GM19238 (cell line): ENCODE measurements at regions not wholly inside any gene's neighbourhood (a gene's known extent, or its start where the extent isn't known, plus 50 kb on each side); places are given as distances from the start of the nearest gene placed in this dataset.
"Not testable (repeated sequence)": the region's sequence is repeated elsewhere in the genome, so short reads cannot be mapped to it uniquely, and the experiment has no call there.

Source experiments
- DNase-seq: peaks from one replicate; pipeline ENCODE4 v3.0.0; 2011; ENCODE audit warnings: low spot score; ENCODE audit not compliant: insufficient read length

DNA sequence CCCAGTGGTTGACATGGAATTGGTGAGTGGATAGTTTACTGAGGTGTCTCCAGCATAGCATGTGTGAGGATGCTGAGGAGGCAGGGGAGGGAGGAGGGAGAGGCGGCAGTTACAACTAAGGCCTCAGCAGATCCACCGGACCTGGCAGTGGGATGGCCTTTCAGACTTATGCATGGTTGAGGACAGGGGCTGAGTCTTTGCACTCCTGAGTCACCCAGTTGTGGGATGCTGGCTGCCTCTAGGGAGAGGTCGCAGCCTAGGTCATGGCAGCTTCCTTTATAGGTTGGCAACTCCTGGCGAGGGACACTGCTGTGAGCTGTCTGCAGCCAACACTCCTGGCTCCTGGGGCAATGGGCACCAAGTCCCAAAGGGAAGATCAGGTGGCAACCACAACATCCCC lies 380.3 kb downstream of the PREX1 start:
- no peak for DNase-seq

DNA sequence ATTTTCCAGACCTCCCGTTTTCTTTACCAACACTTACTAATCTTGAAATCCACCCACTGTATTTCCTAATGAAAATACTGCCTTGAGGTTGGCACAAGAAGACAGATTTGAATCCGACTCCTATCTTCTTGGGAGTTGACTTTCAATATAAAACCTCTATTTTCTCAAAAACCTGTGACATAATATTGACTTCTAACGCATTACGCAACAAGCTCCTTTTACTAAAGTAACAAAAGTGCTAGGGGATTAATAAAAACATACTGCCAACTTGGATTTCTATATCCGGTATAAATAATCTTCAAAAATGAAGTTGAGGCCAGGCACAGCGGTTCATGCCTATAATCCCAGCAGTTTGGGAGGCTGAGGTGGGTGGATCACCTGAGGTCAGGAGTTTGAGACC lies 382.0 kb downstream of the PREX1 start:
- DNase-seq: no peak

DNA sequence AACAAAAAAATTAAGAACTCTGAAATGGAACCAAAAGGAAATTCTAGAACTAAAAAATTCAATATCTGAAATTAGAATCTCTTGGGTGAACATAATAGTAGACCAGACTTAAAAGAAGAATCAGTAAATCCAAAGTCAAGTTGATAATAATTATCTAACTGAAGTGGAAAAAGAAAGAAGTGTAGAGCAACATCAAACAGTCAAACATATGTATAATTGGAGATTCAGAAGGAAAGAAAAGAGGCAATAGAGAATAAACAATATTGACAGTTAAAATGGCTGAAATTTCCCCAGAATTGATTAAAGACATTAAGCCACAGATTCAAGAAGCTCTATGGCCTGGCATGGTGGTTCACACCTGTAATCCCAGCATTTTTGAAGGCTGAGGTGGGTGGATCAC lies 383.6 kb downstream of the PREX1 start:
- DNase-seq: no peak

DNA sequence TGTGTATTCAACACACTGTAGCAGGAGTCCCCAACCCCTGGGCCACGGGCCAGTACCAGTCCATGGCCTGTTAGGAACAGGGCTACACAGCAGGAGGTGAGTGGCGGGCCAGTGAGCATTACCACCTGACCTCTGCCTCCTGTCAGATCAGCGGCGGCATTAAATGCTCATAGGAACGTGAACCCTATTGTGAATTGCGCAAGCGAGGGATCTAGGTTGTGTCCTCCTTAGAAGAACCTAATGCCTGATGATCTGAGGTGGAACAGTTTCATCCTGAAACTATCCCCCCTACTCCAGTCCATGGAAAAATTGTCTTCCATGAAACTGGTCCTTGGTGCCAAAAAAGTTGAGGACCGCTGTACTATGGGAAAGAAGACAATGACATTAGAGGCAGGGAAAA lies 386.9 kb downstream of the PREX1 start:
- no peak for DNase-seq

DNA sequence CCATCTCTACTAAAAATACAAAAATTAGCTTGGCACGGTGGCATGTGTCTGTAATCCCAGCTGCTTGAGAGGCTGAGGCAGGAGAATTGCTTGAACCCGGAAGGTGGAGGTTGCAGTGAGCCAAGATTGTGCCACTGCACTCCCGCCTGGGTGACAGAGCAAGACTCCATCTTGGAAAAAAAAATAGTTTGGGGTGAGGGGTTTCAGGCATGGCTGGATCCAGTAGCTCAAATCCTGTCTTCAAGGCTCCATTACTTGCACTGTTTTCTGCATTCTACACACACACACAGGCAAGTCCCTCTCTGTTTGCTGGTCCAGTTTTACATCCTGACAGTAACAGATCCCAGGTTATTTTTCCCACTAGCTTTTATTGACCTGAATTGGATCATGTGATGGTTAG lies 387.5 kb downstream of the PREX1 start:
- DNase-seq: not testable (repeated sequence)

DNA sequence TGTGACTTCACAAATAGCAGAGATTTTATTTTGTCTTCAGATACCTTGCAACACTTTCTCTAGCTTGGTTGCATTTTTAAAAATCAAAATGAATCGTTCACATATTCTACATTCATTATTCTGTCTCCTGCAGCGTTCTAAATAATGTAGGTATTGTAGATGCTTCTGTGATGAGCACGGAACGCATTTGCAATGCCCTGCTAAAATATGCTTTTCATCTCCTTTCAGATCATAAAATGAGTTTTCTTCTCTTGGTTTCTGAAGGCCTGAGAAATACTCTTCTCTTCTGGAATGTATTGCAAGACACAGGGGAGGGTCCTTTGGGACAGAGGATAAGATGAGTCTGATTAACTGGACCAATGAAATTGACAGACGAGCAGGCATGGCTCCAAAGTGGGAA lies 390.7 kb downstream of the PREX1 start:
- DNase-seq: no peak

DNA sequence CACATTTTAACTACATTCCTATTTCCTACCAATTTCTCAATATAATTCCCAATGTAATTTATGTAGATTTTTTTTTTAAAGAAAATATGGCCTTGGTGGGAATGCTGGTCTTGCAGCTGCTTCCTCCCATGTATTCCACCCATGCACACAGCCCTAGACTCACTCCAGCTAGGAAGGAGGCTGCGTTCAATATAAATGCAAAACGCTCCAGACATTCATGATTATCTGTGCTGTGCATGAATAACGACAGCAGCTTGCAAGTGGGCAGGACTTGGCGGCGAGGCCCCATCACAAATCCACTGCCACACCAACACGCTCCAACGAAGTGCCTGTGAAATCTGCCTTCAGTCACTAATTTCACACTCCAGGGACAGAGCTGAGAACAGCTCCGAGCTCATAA lies 391.2 kb downstream of the PREX1 start:
- not testable (repeated sequence) for DNase-seq

DNA sequence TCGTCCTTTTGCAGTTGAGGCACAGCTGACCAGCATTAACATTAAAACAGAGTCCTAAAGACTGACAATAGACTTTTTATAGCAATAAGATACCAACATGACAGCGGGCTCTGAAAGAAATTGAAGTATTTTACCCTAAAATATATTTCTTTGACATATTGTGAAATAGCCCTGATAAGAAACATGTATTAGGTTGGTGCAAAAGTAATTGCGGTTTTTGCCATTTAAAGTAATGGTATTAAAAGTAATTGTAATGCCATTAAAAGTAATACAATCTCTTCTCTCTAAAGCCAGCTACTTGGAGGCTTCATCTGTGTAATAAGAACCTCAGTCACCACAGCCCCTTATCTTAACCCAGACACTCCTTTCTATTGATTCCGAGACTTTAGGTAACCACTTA lies 394.6 kb downstream of the PREX1 start:
- DNase-seq: no peak

DNA sequence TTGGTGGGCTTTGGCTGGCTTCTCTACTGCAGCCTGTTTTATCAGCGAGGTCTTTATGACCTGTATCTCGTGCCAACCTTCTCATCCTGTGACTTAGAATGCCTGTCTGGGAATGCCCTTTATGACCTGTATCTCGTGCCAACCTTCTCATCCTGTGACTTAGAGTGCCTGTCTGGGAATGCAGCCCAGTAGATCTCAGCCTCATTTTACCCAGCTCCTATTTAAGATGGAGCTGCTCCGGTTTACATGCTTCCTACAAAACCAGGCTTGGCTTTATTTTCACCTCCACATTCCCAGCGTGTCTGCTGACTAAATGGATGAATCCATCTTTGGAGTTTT lies 395.3 kb downstream of the PREX1 start:
- no peak for DNase-seq

DNA sequence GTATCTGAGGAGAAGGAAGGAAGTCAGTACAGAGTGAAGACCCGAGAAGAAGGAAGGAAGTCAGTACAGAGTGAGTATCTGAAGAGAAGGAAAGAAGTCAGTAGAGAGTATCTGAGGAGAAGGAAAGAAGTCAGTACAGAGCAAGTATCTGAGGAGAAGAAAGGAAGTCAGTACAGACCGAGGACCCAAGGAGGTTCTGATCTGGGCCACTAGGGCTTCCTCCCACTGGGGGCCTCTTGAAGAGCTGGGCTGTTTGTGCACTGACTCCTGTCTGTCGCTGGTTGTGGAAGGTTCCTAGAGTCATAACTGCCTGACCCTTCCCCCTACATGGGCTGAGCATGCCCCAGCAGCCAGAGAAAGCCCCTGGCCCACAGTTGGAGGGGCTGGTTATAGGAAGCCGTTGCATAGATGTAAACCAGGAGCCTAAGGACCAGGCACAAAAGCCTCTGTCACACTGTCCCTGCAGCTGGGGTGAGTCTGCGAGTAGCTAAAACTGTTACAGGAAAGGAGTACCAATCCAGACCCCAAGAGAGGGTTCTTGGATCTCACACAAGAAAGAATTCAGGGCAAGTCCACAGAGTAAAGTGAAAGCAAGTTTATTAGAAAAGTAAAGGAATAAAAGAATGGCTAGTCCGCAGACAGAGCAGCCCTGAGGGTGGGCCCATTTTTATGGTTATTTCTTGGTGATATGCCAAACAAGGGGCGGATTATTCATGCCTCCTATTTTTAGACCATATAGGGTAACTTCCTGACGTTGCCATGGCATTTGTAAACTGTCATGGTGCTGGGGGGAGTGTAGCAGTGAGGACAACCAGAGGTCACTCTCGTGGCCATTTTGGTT lies 395.9 kb downstream of the PREX1 start:
- DNase-seq: no peak

DNA sequence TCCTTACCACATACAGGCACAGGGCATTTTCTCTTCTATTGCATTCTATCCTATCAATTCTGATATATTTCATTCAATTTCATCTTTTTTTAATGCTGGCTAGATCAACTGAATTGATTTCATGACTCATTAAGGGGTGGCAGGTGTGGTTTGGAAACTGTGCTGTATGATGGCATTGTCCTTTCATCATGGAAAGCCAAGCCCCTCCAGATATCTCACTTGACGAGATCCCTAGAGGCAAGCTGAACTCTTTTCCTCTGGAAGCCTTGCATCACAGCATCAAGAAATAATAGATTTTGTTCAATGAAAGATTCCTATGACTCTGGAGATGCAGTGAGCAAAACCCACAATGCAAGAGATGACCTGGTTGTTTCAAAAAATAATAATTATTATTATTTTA lies 401.2 kb downstream of the PREX1 start:
- no peak for DNase-seq

DNA sequence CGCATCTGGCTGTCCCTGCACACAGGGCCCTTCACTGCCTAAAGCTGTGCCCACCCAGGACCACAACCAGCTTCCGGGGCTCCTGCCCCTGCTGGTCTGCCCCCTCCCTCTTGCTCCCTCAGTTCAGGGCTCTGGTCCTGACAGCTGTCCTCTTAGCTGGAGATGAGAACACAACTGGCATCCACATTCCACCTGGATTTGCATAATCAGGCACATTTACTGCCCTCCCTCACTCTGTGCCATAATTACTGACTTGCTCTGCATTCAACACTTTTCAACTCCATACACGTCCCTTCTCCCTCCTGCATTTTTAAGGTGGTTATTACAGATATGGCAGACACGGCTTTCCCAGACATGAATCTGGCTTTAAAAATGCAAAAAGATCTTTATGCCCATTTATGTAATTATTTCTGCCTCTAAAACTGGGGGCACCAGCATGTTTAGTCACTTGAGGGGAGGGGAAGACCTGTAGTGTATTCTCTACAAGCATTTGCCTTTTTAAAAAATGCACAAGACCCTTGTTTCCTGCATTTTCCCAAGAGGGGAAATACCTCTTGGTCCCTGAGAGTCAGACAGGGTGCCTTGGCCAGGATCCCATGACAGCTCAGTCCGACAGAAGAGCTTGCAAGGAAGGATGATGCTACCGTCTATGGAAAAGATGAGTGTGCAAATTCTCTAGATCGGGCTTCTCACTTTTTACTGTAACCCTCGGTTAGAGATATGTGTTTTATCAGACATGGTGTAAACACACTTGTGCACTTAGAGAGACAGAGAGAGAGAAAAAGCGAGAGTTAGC lies 401.8 kb downstream of the PREX1 start:
- DNase-seq: no peak

DNA sequence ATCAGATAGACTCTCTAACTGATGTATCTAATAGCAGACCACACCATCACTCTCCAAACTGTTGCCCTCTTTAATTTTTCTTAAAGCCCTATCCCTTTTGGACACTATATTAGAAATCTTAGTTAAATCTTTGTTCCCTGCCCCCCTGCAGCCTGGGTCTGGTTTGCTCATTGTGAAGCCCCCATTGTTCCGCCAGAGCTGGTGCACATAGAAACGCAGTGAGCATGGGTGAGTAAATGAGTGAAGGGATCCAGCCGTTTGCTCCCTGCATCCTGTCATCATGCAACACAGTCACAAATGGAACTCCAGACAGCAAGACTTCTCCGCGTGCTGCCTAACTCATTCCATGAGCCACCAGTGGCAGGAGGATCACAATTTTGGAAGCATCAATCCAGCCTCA lies 402.5 kb downstream of the PREX1 start:
- DNase-seq: no peak

DNA sequence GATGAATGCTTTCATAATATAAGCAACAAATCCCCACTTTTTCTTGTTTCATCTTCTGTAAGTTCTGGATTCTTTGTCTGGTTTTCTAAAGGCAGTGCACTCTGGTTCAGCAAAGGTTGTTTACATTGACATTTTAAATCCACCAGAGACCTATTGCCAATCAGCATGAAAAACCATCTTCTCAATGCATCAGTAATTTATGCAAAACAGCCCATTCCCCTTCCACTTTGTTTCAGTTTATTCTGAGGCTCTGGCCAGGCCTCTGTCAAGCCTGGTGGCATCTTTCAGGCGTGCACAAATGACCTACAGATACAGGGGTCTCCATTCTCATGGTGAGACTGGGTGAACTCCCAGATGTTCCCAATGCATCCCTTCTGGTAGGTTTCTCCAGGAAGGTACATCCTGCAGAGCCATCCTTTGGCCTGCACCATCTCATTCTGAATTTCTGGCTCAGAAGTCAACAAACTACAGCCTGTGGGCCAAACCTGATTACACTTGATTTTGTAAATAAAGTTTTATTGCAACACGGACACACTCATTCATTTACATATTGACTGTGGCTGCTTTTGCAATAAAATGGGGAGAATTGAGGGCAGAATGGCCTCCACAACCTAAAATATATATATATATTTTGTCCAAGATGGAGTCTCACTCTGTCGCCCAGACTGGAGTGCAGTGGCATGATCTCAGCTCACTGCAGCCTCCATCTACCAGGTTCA lies 405.4 kb downstream of the PREX1 start:
- no peak for DNase-seq

DNA sequence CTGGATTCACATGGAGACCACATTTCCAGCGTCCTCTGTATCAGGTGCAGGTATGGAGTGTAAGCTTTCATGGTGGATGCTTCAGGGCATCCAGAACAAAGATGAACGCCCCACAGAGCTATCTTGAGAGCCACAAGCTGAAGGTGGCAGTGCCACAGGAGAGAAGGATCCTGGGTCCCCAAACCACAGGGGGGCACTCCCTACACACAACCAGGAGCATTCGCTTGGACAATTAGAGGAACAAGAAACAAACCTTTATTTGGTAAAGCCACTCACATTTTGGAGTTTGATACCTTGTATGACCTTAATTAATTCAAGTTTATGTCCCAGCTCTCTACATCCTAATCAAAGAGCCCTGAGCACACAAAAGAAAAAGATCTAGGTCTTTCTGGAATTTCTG lies 406.3 kb downstream of the PREX1 start:
- no peak for DNase-seq

DNA sequence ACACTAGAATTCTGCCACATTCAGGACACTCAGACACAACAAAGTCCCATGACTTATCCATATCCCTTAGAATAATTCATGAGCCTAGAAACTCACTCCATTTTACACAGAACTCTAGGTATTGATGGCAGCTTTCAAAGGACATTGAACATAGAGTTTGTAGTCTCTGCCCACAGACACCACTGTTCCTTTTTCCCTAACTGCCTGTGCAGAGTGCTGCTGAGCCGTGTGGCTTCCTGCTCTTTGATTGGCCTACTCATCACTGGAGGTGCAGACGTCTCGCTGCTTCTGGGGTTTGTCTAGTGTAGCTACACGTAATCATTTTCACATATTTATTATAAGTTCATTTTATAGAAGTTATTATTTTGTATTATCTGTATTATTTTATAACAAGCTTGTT lies 407.6 kb downstream of the PREX1 start:
- no peak for DNase-seq

DNA sequence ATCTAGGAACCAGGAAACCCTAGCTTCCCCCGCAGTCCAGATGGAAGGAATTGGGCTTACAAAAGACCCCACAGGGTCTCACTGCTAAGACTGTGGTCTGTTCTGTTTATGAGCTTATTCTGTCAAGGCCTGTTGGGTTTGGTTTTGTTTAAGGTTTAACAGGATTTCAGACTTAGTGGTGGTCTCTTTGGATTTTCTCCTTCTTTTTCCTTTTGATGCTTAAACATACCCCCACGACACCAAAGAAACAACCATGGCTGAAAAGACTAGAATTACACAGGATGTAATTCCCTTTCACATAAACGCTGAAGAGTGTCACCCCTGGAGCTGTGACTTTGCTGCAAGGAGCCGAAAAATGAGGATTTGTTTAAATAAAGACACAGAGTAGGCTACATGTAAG lies 408.6 kb downstream of the PREX1 start:
- no peak for DNase-seq

DNA sequence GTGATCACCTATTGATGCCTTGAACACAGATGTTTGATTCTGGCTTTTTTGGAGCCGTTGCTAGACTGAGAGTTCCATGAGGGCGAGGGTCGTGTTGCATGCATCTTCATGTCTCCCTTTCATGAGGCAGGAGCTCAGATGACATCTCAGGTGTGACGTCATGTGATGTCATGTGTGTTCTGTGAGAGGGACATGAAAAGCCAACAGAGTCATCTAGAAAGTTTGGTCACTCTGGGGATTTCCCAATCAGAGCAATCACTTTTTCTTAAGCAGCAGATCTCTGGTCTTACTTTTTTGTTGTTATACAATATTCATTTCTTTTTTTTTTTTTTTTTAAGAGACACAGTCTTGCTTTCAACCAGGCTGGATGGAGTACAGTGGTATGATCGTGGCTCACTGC lies 411.8 kb downstream of the PREX1 start:
- DNase-seq: no peak

DNA sequence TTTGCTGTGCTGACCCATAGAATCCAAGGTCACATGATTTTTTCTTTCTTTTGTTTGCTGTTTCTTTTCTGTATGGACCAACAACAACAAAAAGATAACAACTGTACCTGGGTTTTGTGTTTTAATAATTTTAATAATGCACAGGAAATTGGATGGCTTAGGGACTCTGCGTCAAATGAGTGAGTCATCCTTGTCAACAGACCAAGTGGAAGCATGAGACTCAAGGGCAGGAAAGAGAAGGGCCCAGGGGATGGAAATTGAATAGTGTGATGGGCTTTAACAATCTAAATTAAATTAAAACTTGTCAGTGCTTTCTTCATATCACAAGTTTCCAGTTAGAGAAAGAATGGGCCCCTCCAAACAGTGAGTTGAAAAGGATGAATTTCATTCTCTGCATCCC lies 413.0 kb downstream of the PREX1 start:
- DNase-seq: no peak

DNA sequence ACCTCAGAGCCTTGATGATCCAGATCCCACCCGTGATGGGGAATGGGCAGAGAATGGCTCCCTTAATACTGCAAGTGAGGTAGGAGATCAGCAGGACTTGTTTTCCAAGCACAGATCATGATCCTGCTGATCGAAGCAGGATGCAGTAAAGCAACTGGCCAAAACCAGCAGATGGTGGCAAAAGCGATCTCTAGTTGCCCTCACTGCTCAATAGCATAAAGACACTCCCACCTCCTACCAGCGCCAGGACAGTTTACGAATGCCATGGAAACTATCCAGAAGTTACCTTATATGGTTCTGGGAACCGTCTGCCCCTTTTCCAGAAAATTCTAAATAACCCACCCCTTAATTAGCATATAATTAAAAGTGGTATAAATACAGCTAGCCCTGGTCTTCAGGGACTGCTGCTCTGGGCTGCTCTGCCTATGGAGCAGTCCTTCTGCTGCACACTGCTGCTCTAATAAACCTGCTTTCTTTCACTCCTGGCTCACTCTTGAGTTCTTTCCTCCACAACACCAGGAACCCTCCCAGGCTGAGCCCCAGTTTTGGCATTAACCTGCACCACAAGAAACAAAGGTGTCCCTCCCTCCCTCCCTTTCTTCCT lies 415.8 kb downstream of the PREX1 start:
- no peak for DNase-seq

DNA sequence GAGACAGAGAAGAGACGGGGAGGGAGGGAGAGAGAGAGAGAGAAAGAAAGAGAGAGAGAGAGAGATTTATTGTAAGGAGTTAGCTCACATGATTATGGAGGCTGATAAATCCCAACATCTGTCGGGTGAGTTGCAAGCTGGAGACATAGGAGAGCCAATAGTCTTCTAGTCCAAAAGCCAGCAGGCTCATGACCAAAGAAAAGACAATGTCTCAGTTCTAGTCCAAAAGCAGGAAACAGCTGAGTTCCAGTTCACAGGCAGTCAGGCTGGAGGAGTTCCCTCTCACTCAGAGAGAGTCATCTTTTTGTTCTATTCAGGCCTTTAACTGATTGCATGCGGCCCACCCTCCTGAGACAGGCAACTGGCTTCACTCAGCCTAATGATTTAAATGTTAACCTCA lies 416.6 kb downstream of the PREX1 start:
- no peak for DNase-seq

DNA sequence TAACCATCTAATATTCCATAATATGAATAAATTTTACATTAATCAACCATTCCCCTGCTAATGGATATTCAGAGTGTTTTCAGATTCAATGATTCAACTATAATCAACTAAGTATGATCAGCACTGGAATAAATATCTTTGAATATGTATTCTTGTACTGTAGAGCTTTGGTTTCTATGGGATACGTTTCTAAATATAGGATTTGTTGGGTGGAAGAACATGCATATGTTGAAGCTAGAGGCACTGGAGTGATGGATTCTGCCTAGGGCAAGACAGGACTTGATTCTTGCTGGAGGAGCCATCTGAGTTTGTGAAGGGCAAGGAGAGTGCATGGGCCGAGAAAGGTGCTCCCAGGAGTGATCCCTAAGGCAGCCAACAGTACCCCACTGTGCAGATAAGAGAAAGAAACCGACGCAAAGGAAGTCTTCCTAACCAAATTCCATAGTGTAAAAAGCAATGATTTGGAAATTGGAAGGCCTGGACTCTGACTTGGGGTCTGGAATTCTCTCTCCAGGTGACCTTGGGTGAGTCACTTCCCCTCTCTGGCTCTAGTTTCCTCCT lies 418.7 kb downstream of the PREX1 start:
- no peak for DNase-seq
